ENCODE measurements at regions not wholly inside any gene's neighbourhood (a gene's known extent, or its start where the extent isn't known, plus 50 kb on each side); places are given as distances from the start of the nearest gene placed in this dataset.
"Not testable (repeated sequence)": the region's sequence is repeated elsewhere in the genome, so short reads cannot be mapped to it uniquely, and the experiment has no call there.

DNA sequence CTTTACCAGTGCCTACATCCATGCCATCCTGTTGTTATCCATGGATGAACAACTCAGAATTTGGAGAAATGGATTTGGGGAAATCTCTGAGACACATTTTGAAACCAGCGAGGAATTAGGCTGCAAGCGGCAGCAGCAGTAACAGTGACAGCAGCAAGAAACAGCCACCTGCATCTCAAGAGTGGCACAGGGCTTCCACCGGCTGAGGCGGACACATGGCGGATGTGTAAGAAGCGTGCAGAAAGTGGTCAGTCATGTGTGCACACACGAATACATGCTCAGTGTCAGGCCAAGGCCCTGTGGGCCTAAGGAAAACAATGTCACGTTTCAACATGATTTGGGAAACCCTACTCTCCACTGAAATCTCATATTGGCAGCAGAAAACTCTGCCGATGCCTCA is 344.0 kb downstream of the ANAPC1 start:
- TF ChIP-seq, protein P1, sequence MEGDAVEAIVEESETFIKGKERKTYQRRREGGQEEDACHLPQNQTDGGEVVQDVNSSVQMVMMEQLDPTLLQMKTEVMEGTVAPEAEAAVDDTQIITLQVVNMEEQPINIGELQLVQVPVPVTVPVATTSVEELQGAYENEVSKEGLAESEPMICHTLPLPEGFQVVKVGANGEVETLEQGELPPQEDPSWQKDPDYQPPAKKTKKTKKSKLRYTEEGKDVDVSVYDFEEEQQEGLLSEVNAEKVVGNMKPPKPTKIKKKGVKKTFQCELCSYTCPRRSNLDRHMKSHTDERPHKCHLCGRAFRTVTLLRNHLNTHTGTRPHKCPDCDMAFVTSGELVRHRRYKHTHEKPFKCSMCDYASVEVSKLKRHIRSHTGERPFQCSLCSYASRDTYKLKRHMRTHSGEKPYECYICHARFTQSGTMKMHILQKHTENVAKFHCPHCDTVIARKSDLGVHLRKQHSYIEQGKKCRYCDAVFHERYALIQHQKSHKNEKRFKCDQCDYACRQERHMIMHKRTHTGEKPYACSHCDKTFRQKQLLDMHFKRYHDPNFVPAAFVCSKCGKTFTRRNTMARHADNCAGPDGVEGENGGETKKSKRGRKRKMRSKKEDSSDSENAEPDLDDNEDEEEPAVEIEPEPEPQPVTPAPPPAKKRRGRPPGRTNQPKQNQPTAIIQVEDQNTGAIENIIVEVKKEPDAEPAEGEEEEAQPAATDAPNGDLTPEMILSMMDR (IDR thresholded peaks at IDR 0.05) = not testable (repeated sequence)
- not testable (repeated sequence) for TF ChIP-seq POLR2A (IDR thresholded peaks at IDR 0.05)

Measured in thyroid gland (tissue), 4 donors.